HEK293 (cell line): ENCODE measurements at regions not wholly inside any gene's neighbourhood (a gene's known extent, or its start where the extent isn't known, plus 50 kb on each side); places are given as distances from the start of the nearest gene placed in this dataset.
"Not testable (repeated sequence)": the region's sequence is repeated elsewhere in the genome, so short reads cannot be mapped to it uniquely, and the experiment has no call there.

Experiments
- CTCF ChIA-PET: fragments of 350-600 bp; formaldehyde crosslinking; extraction: SDS; loops from one replicate; lab custom pipeline; 2021; ENCODE audit warnings: antibody characterized with exemption; lab: Yijun Ruan, JAX
- POLR2A ChIA-PET: fragments of 300-600 bp; formaldehyde crosslinking; extraction: SDS; loops from one replicate; lab custom pipeline; 2020; ENCODE audit warnings: antibody characterized with exemption, inconsistent platforms; lab: Yijun Ruan, JAX
- H3K27ac ChIP-seq: fragments of 200-500 bp; sonication (Bioruptor generic); 2 replicates; pipeline ENCODE4 v1.5.1; 2014; ENCODE audit warnings: low read depth, low read length, control low read depth, inconsistent platforms; ENCODE audit errors: extremely low read depth
- H3K36me3 ChIP-seq, 2 experiments: fragments of 200-500 bp in 1 of 2; sonication (Bioruptor generic) in 1 of 2; 1 replicate in 1 of 2; 2 replicates in 1 of 2; pipeline ENCODE4 v1.5.1; 2014 to 2017; ENCODE audit warnings: inconsistent platforms in 2 of 2, low read length in 2 of 2; ENCODE audit not compliant: control insufficient read depth in 2 of 2, insufficient read depth in 1 of 2
- H3K4me1 ChIP-seq: fragments of 200-500 bp; sonication (Bioruptor generic); 2 replicates; pipeline ENCODE4 v1.5.1; 2014; ENCODE audit warnings: mild to moderate bottlenecking, low read length, inconsistent platforms; ENCODE audit not compliant: control insufficient read depth, insufficient read depth
- H3K4me3 ChIP-seq: 2 replicates; pipeline ENCODE4 v1.5.1; 2011; ENCODE audit warnings: low read depth, mild to moderate bottlenecking, control low read depth, low read length, moderate library complexity
- H3K9me3 ChIP-seq: fragments of 200-500 bp; sonication (Bioruptor generic); 2 replicates; pipeline ENCODE4 v1.5.1; 2014; ENCODE audit warnings: low read depth, low read length, inconsistent platforms; ENCODE audit not compliant: control insufficient read depth, insufficient read depth
- BCL6B ChIP-seq: fragments of 450-650 bp; formaldehyde crosslinking; IDR thresholded peaks from 2 replicates; pipeline ENCODE4 v1.5.1; 2017; ENCODE audit warnings: missing biosample characterization, missing genetic modification characterization
- GFI1B ChIP-seq: fragments of 450-650 bp; formaldehyde crosslinking; IDR thresholded peaks from 2 replicates; pipeline ENCODE4 v1.5.1; 2016; ENCODE audit warnings: missing biosample characterization, missing genetic modification characterization
- GLIS1 ChIP-seq: fragments of 450-650 bp; formaldehyde crosslinking; IDR thresholded peaks from 2 replicates; pipeline ENCODE4 v1.5.1; 2016; ENCODE audit warnings: missing biosample characterization, missing genetic modification characterization
- HOXA7 ChIP-seq: sonication (generic); formaldehyde crosslinking; IDR thresholded peaks from 2 replicates; pipeline ENCODE4 v1.8.1; 2022; ENCODE audit warnings: missing genetic modification reagents, borderline replicate concordance
- MZF1 ChIP-seq: fragments of 450-650 bp; formaldehyde crosslinking; IDR thresholded peaks from 2 replicates; pipeline ENCODE4 v1.5.1; 2017; ENCODE audit warnings: missing biosample characterization, missing genetic modification characterization, borderline replicate concordance
- OSR2 ChIP-seq: fragments of 450-650 bp; formaldehyde crosslinking; IDR thresholded peaks from 2 replicates; pipeline ENCODE4 v1.5.1; 2016; ENCODE audit warnings: missing biosample characterization, missing genetic modification characterization
- PRDM2 ChIP-seq: fragments of 450-650 bp; formaldehyde crosslinking; IDR thresholded peaks from 2 replicates; pipeline ENCODE4 v1.5.1; 2016; ENCODE audit warnings: missing biosample characterization, missing genetic modification characterization, borderline replicate concordance
- SP2 ChIP-seq: fragments of 450-650 bp; formaldehyde crosslinking; IDR thresholded peaks from 2 replicates; pipeline ENCODE4 v1.5.1; 2016; ENCODE audit warnings: missing biosample characterization, missing genetic modification characterization
- ZNF112 ChIP-seq: fragments of 450-650 bp; formaldehyde crosslinking; IDR thresholded peaks from 2 replicates; pipeline ENCODE4 v1.5.0; 2017; ENCODE audit warnings: missing biosample characterization, missing genetic modification characterization
- ZNF155 ChIP-seq: fragments of 450-650 bp; formaldehyde crosslinking; IDR thresholded peaks from 2 replicates; pipeline ENCODE4 v1.5.1; 2016; ENCODE audit warnings: missing biosample characterization, missing genetic modification characterization
- ZNF16 ChIP-seq: fragments of 450-650 bp; formaldehyde crosslinking; IDR thresholded peaks from 2 replicates; pipeline ENCODE4 v1.5.1; 2016; ENCODE audit warnings: low read depth, missing biosample characterization, missing genetic modification characterization
- ZNF19 ChIP-seq: fragments of 450-650 bp; formaldehyde crosslinking; IDR thresholded peaks from 2 replicates; pipeline ENCODE4; 2016; ENCODE audit warnings: missing biosample characterization, missing genetic modification characterization, low read depth
- ZNF292 ChIP-seq: fragments of 450-650 bp; formaldehyde crosslinking; IDR thresholded peaks from 2 replicates; pipeline ENCODE4 v1.5.1; 2016; ENCODE audit warnings: low read depth, missing biosample characterization, missing genetic modification characterization, borderline replicate concordance
- ZNF335 ChIP-seq: fragments of 450-650 bp; formaldehyde crosslinking; conservative IDR thresholded peaks from 2 replicates; pipeline ENCODE4 v1.5.1; 2016; ENCODE audit warnings: missing biosample characterization, missing genetic modification characterization
- ZNF354C ChIP-seq: fragments of 450-650 bp; formaldehyde crosslinking; IDR thresholded peaks from 2 replicates; pipeline ENCODE4 v1.5.1; 2016; ENCODE audit warnings: missing biosample characterization, missing genetic modification characterization, low read depth, borderline replicate concordance
- ZNF391 ChIP-seq: fragments of 450-650 bp; formaldehyde crosslinking; IDR thresholded peaks from 2 replicates; pipeline ENCODE4 v1.5.1; 2016; ENCODE audit warnings: low read depth, missing biosample characterization, missing genetic modification characterization, borderline replicate concordance
- ZNF394 ChIP-seq: fragments of 450-650 bp; formaldehyde crosslinking; IDR thresholded peaks from 2 replicates; pipeline ENCODE4 v1.5.1; 2016; ENCODE audit warnings: missing biosample characterization, missing genetic modification characterization, mild to moderate bottlenecking, moderate library complexity, borderline replicate concordance
- ZNF529 ChIP-seq: fragments of 450-650 bp; formaldehyde crosslinking; IDR thresholded peaks from 2 replicates; pipeline ENCODE4 v1.5.1; 2017; ENCODE audit warnings: missing genetic modification characterization, missing biosample characterization; ENCODE audit not compliant: insufficient replicate concordance
- ZNF561 ChIP-seq: fragments of 450-650 bp; IDR thresholded peaks from 2 replicates; pipeline ENCODE4 v1.5.1; 2018; ENCODE audit warnings: missing biosample characterization, missing genetic modification characterization, borderline replicate concordance
- ZNF664 ChIP-seq: fragments of 450-650 bp; formaldehyde crosslinking; IDR thresholded peaks from 2 replicates; pipeline ENCODE4 v1.5.1; 2016; ENCODE audit warnings: missing biosample characterization, missing genetic modification characterization
- ZNF670 ChIP-seq: fragments of 450-650 bp; formaldehyde crosslinking; IDR thresholded peaks from 2 replicates; pipeline ENCODE4 v1.5.1; 2016; ENCODE audit warnings: missing biosample characterization, missing genetic modification characterization, low read depth
- ZNF707 ChIP-seq: fragments of 450-650 bp; formaldehyde crosslinking; IDR thresholded peaks from 2 replicates; pipeline ENCODE4 v1.5.1; 2016; ENCODE audit warnings: missing biosample characterization, missing genetic modification characterization
- ZNF776 ChIP-seq: fragments of 450-650 bp; formaldehyde crosslinking; IDR thresholded peaks from 2 replicates; pipeline ENCODE4 v1.5.0; 2017; ENCODE audit warnings: missing biosample characterization, missing genetic modification characterization, borderline replicate concordance

GRCh38 chr4:101643186-101643837 lies 147.2 kb upstream of the BANK1 start (continued):
- TF ChIP-seq ZNF561 (tag by site-specific recombination): no peak
- TF ChIP-seq PRDM2 (tag by site-specific recombination): no peak
- TF ChIP-seq ZNF19 (tag by site-specific recombination): no peak
- TF ChIP-seq, all 188 proteins: peak for 0

- H3K9me3 ChIP-seq, H3K4me1 ChIP-seq, CTCF ChIA-PET, H3K36me3 ChIP-seq, H3K27ac ChIP-seq, POLR2A ChIA-PET, H3K4me3 ChIP-seq: not testable (repeated sequence)
Measured at GRCh38 chr4:101632766-101633165, 157.8 kb upstream of the BANK1 start.

GRCh38 chr4:101630319-101630986 lies 160.1 kb upstream of the BANK1 start:
- Histone ChIP-seq H3K4me3 (no peak overlapping the region), H3K36me3 (no peaks in the 10 kb centered on the region), H3K9me3 (no peaks in the 10 kb centered on the region), H3K4me1 (no peaks in the 10 kb centered on the region), H3K27ac (no peak overlapping the region)
- TF ChIP-seq ZNF335 (tag by site-specific recombination) (no peak), ZNF292 (tag by site-specific recombination) (no peak), MZF1 (no peak)
- CTCF ChIA-PET: interaction anchor here (0.6 kb wide), 1 partner anchor 390 kb away, joined by 4 read pairs; no protein-coding TSS in a partner anchor
- POLR2A ChIA-PET: no interaction called here

- H3K4me1 ChIP-seq: no peaks in the 10 kb centered on the region
- no peak overlapping the region for H3K4me3 ChIP-seq
- H3K36me3 ChIP-seq: no peaks in the 10 kb centered on the region
- ChIA-PET POLR2A (no interaction called here), CTCF (no interaction called here)
- no peak overlapping the region for H3K27ac ChIP-seq
- H3K9me3 ChIP-seq: no peaks in the 10 kb centered on the region
- TF ChIP-seq ZNF776 (no peak), ZNF354C (no peak), HOXA7 (CRISPR knock-in tag) (no peak), OSR2 (tag by site-specific recombination) (no peak), SP2 (no peak), ZNF112 (tag by site-specific recombination) (no peak), ZNF155 (tag by site-specific recombination) (no peak), ZNF394 (no peak), ZNF707 (tag by site-specific recombination) (no peak), ZNF16 (tag by site-specific recombination) (no peak), BCL6B (no peak), ZNF391 (tag by site-specific recombination) (no peak), GFI1B (no peak), ZNF664 (tag by site-specific recombination) (no peak), GLIS1 (tag by site-specific recombination) (no peak), ZNF529 (no peak), ZNF670 (tag by site-specific recombination) (no peak)
Measured at GRCh38 chr4:101621120-101621519, 169.4 kb upstream of the BANK1 start.
